ENCODE measurements at regions not wholly inside any gene's neighbourhood (a gene's known extent, or its start where the extent isn't known, plus 50 kb on each side); places are given as distances from the start of the nearest gene placed in this dataset.

- intact Hi-C loops (cut with DNase I; ENCODE audit: low total_unique reads) (no loop called here), in situ Hi-C loops (cut with MboI; ENCODE audit: low pct_ligation_motif_present in 1 of 4, low pct_unique_long_range_greater_than_20kb in 1 of 4, low sequenced_read_pairs in 3 of 4) (no loop called here)
- no peaks in the 10 kb centered on the region for H3K9me3 ChIP-seq
- no peak for TF ChIP-seq CTCF (IDR thresholded peaks at IDR 0.05)
- no peak for TF ChIP-seq POLR2AphosphoS5 (IDR thresholded peaks at IDR 0.05)
- TF ChIP-seq EP300 (IDR thresholded peaks at IDR 0.05; ENCODE audit: low read depth), result no peak
- TF ChIP-seq POLR2A (IDR thresholded peaks at IDR 0.05), result no peak
- no peaks in the 10 kb centered on the region for H3K27me3 ChIP-seq
- 62 to 76% methylated on average over 4 of the region's 4 CpGs for WGBS, 2 donors (ENCODE audit: low coverage in 1 of 2)
- DNase-seq, result no peak
- H3K4me1 ChIP-seq, result no peaks in the 10 kb centered on the region
- H3K4me3 ChIP-seq, result no peak overlapping the region
- H3K27ac ChIP-seq, result no peak overlapping the region
- no peaks in the 10 kb centered on the region for H3K36me3 ChIP-seq
Observed at GRCh38 chr18:37631422-37631821, 65.8 kb upstream of the CELF4 start.

- Histone ChIP-seq H3K36me3 (no peaks in the 10 kb centered on the region), H3K27me3 (no peaks in the 10 kb centered on the region), H3K27ac (no peak overlapping the region), H3K4me3 (no peak overlapping the region), H3K4me1 (no peaks in the 10 kb centered on the region), H3K9me3 (no peaks in the 10 kb centered on the region)
- in situ Hi-C loops (cut with MboI; ENCODE audit: low pct_ligation_motif_present in 1 of 4, low pct_unique_long_range_greater_than_20kb in 1 of 4, low sequenced_read_pairs in 3 of 4) (no loop called here), intact Hi-C loops (cut with DNase I; ENCODE audit: low total_unique reads) (no loop called here)
- WGBS, 2 donors (ENCODE audit: low coverage in 1 of 2), result 45 to 80% methylated on average over 1 to 2 of the region's 2 CpGs
- TF ChIP-seq POLR2A (IDR thresholded peaks at IDR 0.05) (no peak), POLR2AphosphoS5 (IDR thresholded peaks at IDR 0.05) (no peak), CTCF (IDR thresholded peaks at IDR 0.05) (no peak), EP300 (IDR thresholded peaks at IDR 0.05; ENCODE audit: low read depth) (no peak)
- DNase-seq, result no peak
Observed at GRCh38 chr18:37630334-37630733, 64.7 kb upstream of the CELF4 start.

- intact Hi-C loops (cut with DNase I; ENCODE audit: low total_unique reads) (no loop called here), in situ Hi-C loops (cut with MboI; ENCODE audit: low pct_ligation_motif_present in 1 of 4, low pct_unique_long_range_greater_than_20kb in 1 of 4, low sequenced_read_pairs in 3 of 4) (no loop called here)
- H3K27me3 ChIP-seq, result no peaks in the 10 kb centered on the region
- H3K36me3 ChIP-seq, result no peaks in the 10 kb centered on the region
- H3K27ac ChIP-seq, result no peak overlapping the region
- no peak for DNase-seq
- WGBS, 2 donors (ENCODE audit: low coverage in 1 of 2), result 55 to 69% methylated on average over 3 of the region's 3 CpGs
- H3K9me3 ChIP-seq, result no peaks in the 10 kb centered on the region
- TF ChIP-seq POLR2AphosphoS5 (IDR thresholded peaks at IDR 0.05) (no peak), EP300 (IDR thresholded peaks at IDR 0.05; ENCODE audit: low read depth) (no peak), CTCF (IDR thresholded peaks at IDR 0.05) (no peak), POLR2A (IDR thresholded peaks at IDR 0.05) (no peak)
- no peaks in the 10 kb centered on the region for H3K4me1 ChIP-seq
- H3K4me3 ChIP-seq, result no peak overlapping the region
Observed at GRCh38 chr18:37628470-37629220, 63.0 kb upstream of the CELF4 start.

- DNase-seq, result no peak
- no peak for TF ChIP-seq EP300 (IDR thresholded peaks at IDR 0.05; ENCODE audit: low read depth)
- TF ChIP-seq POLR2A (IDR thresholded peaks at IDR 0.05), result no peak
- no peak for TF ChIP-seq CTCF (IDR thresholded peaks at IDR 0.05)
- TF ChIP-seq POLR2AphosphoS5 (IDR thresholded peaks at IDR 0.05), result no peak
- in situ Hi-C loops (cut with MboI; ENCODE audit: low pct_ligation_motif_present in 1 of 4, low pct_unique_long_range_greater_than_20kb in 1 of 4, low sequenced_read_pairs in 3 of 4) (no loop called here), intact Hi-C loops (cut with DNase I; ENCODE audit: low total_unique reads) (no loop called here)
- Histone ChIP-seq H3K9me3 (no peaks in the 10 kb centered on the region), H3K4me1 (no peaks in the 10 kb centered on the region), H3K36me3 (no peaks in the 10 kb centered on the region), H3K4me3 (no peak overlapping the region), H3K27ac (no peak overlapping the region), H3K27me3 (no peaks in the 10 kb centered on the region)
- WGBS, 2 donors (ENCODE audit: low coverage in 1 of 2), result 43 to 64% methylated on average over 2 of the region's 2 CpGs
Observed at GRCh38 chr18:37624318-37624717, 58.7 kb upstream of the CELF4 start.
